H4 (cell line): ENCODE measurements at regions not wholly inside any gene's neighbourhood (a gene's known extent, or its start where the extent isn't known, plus 50 kb on each side); places are given as distances from the start of the nearest gene placed in this dataset.
"Not testable (repeated sequence)": the region's sequence is repeated elsewhere in the genome, so short reads cannot be mapped to it uniquely, and the experiment has no call there.

Experiments
- DNase-seq: peaks from one replicate; pipeline ENCODE4 v3.0.0-alpha.2; 2015; ENCODE audit warnings: low spot score

DNA sequence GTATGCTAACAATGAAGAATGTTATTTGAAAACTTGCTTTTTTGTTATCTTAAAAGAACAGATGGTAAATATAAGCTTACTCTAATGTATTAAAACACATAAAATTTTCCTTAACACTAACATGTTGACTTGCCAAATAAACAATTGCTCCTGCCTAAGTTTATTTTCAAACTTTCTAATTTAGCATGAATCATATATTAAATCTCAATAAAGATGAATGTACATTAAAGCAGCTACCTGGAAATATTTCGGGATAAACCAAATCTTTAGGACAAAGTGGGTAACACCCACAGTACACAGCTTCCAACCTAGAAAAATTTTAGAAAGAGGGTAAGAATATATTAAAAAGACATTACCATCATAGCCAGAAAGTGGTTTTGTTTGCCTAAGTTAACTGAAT, 567.4 kb downstream of the ZEB2 start:
- no peak for DNase-seq

DNA sequence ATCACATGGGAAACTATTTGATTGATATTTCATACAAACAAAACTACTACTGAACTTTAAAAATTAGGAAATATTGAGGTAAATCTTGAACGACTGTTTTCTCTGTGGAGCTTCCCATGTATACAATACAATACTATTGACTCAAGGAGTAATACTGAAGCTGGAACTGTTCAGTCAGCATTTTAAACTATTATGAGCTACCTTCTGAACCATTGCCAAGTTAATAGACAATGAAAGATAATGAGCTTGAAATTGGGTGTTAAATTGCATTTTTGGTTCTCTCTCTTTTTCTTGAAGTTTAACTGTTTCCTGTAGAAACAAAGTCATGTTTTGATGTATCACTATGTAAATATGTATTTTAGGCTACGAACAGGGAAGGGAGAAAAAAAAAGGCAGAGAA, 569.2 kb downstream of the ZEB2 start:
- DNase-seq = no peak

DNA sequence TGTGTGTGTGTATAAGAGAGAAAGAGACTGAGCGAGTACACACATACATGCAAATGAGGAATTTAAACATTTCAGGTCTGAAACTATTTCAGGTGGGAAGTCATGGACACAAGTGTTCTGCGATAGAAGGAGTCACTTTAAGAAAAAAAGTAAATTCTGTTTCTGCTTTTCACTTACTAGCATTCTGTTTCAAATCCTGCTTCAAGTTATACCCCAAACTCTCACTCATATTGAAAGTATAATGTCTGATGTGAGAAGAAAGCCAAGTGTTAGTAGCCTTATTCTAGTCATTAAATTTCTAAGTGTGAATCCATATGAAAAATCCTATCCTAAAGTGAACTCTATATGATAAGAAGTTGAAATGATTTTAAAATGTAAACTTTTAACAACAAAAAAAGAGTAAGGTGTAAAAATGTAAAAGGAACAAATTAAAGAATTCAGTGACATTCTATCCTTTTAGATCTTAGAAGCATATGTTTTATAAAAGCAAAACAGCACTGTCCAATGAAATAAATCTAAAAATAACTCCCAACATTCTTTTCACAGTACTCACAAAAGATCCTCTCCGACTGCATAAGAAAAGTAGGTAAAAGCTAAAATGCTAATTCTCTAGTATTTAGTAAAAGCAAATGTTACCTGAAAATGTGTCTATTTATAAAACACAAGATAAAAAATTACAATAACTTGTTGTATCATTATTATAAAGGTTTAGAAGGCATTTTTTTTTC, 570.6 kb downstream of the ZEB2 start:
- DNase-seq = no peak

DNA sequence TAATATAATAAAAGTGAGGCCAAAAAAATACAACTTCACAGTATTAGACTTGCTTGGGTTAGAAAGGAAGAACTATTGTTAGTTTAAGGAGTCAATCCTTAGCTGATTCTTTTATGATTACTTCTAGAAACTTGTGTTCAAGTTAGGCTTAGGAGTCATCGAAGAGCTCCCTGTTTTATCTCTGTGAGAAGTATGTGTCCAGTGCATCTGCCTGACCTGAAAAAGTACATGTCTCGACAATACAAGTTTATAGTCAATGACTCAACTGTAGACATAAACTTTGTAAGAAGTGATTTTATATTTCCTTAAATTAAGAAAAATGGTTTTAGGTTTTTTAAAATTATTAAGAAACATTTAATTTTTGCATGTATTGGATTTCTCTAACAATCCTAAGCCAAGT, 571.2 kb downstream of the ZEB2 start:
- DNase-seq = no peak

DNA sequence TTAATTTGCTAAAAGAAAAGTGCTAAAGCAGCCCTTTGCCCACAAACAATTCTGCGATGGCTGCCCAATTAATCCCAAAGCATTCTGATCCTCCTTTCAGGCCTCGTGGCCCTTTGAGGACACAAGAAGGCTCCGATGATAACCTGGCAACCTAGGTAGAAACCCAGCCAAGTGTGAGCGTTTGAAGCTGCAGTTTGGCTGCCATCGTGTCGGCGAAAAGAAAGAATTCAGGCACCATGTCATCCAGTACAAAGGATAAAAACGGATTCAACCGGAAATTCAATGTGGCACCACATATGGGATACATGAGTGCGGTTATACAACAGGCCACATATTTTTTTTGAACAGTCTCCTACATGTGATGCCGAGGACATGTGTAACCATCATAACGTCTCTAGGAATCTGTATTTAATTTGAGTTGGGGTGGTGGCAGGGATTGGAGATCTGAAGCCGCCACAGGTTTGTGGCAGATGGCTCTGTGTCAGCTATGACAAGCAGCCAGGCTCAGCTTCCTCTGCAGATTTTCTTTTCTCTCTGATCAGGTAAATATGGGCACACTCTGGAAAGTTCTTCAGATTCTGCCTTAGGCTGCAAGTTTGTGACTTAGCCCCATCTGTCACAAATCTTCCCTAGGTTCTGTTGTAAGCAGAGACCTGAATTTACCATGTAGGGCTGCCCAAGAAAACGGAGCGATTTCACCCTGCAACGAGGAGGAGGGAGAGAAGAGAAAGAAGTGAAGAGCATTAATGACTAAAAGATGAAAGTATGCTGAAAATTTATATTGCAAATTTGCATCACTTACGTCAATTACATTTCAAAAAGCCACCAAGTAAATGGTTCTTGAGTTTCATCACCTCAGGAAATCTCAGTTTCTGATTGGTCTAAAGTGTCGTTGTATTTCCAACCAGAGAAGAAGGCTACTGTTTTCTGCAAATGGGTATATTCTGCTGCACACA, 573.2 kb downstream of the ZEB2 start:
- no peak for DNase-seq

DNA sequence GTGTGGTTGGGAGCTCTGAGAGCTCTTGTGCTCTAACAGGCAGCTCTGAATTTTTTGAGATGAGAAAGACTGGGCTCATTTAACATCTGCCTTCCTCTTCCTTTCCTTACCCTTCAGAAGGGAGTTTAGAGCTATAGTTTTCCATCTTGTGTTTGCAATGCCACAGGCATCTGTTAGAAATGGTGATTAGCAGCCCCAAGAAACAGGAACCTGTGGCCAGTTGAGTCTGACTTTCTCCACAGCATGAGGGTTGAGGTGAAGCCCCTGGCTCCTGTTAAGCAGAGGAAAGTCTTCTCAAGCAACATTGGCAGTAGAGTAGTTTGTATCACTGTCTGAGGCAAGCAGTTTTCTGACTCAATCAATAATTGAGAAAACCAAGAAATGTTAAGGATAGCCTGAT, 577.4 kb downstream of the ZEB2 start:
- DNase-seq = no peak

DNA sequence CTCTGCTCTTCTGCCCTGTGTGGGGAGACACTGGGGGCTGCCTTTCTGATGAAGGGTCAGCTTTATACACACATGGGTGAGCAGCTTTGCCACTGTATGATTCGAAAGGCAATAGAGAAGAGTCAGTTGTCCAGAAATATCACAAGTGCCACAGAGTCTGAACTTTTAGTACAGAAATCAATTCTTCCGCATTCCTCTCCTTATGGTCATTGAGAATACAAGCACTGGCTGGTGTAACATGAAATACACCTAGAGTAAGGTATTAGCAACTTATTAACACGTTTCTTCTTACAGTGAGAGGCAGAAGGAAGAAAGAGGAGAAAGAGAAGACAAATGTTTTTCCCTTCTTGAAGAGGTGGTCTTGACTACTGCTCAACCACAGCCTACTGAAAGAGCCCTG, 579.2 kb downstream of the ZEB2 start:
- no peak for DNase-seq

DNA sequence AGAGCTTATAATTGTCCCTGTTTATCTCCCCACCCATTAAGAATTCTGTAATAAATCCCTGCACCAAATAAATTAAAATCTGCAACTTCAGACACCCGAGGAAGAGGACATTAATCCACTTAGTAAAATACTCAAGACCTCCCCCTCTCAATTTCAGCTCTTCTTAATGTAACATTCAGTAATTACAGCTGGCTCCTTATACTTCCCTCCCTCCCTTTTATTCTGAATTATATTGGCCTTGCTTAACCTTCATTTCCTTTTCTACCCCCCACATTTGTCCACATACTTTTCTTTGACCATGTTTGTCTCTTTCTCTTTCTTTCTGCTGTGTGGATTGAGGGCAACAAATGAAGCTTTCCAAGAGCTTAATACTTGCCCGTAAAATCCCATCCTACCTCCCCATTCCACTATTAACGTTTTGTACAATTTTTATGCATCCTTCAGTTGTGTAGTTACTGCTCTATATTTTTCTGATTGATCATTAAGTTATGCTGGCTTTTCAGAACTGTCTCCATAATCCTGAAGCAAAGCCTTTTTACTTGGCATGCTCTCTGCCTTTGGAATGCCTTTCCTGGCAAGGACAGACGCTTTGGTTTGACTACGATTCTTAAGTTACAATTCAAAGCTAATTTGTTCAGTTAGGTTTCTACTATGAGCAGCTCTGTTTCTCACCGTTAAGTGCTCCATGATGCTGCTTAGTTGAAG, 580.1 kb downstream of the ZEB2 start:
- DNase-seq = no peak

DNA sequence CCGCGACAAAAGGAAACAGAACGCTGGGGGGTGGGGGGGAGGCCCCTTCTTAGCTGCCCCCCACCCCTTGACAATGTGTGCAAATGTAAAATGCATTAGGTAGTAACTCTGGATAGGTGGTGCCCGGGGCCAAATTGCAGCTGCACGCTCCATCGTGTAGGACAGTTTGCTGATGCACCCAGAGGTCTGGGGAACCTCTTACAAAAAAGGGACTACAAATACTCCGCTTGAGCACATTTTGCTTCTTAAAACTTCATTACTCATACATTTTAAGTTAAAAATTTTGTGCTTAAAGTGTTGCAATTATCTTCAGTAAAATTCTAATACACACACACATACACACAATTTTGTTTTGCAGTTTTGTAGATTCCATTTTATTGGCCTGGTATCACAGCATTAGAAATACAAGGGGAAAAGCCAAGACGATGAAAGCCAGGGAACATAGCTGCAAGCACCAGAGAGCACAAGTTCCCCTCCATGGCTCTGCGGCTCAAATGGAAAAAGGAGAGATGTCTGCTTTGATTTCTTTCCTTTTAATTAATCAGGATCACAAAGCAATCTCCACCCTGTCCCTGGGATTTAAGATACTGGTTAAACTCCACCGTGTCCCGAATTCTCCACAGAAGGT, 582.1 kb downstream of the ZEB2 start:
- DNase-seq = no peak

DNA sequence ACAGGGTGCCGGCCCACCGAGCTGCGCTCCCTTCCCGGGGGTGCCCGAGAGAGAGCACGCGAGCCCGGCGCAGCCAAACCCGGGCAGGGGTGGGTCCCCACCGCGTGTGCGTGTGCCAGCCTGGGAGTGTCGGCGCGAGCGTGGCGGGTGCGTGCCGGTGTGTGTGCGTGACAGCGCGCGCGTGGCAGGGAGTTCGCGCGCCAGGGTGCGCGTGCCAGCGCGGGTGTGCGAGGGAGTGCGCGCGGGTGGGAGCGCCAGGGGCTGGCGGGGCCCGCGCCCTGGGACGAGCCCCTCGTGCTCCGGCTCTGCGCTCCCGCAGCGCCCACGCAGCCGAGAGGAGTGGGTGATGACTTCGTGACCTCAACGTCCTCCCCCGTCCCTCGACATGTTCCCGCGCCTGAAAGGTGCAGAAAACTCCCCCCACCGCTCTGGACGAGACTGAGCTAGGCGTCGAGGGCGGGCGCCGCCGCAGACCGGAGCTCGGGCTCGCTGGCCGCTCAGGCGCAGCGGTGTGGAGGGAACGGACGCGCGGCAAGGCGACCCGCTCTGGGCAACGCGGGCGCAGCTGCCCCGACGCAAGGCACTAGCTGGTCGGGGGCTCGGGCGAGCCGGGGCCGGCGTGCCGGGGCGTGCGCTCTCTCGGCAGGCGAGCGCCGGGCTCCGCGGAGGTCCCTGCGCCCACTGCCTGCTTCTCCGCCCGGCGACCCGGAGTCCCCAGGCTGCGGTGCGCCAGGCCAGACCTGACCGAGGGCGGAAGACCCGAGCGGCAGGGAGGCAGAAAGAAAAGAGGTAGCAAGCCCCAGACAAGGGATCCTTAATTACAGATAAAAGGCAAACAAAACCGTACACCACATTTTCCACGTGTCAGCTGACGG, 582.8 kb downstream of the ZEB2 start:
- DNase-seq = no peak

DNA sequence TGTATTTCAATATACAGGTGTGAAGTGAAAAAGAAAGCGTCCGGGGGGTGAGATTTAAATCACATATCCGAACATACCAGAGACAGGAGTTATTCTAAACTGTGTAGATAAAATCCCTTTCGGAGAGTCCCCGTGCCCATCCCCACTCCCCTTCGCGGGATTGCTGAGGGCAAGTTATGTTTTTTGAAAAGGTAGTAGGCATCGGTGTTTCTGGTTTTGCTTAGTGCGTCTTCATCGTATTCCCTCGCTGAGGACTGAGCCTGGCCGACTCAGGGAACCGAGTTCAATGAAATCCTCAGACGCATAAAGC, 583.4 kb downstream of the ZEB2 start:
- DNase-seq = no peak

DNA sequence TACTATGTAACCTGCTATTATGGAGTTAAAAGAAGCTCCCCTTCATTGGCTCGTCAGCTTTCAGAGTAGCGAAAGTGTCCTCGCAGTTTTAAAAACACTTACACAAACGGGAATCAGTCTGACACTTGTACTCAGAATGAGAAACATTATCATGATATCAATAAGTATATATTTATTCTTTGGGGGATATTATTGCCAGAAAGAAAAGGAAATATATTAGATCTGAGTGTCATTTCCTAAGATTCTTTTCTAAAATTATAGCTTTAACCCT, 584.5 kb downstream of the ZEB2 start:
- DNase-seq = no peak

DNA sequence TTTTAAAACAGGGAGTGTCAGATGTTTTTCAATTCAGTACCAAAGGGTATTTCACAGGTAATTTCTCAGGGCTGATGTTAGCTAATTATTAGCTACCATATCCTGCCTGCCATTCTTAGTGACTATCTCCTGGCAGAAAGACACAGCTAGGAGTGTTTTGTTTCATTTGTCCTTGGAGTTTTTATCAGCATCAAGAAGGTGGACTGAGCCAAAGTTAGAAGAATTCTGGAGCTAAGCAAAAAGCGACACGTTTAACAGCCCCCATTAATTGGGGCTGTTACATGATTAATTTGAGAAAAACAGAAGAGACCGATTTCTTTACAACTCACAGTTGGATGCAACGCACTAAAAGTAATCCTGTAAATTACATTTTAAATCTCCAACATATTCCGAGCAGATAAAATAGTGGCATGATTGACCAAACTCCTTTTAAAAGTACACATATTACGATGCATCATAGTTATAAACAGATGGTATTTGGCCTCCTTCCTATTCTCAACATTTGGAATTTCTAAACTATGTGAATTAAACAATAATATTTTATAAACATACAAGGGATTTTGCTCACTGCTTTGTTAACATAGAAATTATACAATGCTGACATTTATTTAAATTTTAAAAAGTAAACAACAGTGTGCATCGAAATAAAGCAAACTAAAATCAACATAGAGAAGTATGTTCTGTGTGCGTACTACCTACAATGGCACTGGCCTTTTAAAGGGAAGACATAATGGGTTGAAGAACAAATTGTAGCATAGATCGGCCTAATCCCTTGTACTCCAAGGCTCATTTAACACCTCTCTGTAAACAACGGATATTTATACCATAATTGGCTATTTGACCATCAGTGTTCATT, 585.1 kb downstream of the ZEB2 start:
- DNase-seq = no peak

DNA sequence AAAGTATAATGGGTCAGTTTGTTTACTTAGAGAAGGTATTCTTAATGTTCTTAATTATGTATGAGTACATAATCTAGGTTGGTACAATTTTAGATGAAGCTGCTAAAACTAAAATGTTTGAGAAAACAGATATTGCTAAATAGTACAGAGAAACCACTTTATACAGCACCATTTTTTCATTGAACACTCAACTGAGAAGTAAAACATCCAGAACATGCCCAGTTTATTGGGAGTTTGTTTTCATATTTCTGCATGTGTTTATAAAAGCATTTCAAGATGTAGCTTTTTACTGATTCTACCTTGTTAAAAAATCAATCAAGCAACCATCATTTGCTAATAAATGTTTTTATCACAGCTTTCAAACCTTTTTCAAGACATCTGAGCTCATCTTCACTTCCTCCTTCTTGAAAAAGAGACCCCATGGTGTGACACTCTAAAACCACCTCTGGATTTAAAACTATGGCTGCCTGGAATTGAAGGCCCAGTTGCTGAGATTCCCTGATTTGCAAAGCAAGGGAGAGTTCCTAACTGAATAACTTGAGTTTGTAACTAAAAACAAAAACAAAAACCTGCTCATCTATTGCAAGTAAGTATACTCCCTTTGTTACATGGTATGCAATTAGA, 585.9 kb downstream of the ZEB2 start:
- DNase-seq = no peak

DNA sequence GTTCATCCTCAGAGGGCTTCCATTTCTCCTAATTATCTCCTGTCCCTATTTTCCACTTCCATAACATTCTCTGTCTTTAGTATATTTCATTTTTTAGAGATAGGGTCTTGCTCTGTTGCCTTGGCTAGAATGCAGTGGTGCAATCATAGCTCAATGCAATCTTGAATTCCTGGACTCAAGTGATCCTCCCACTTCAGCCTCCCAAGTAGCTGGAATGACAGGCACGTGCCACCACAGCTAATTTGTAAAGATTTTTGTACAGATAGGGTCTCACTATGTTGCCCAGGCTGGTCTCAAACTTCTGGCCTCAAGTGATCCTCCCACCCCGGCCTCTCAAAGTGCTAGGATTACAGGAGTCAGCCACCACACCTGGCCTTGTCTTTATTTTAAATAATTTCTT, 589.0 kb downstream of the ZEB2 start:
- no peak for DNase-seq

DNA sequence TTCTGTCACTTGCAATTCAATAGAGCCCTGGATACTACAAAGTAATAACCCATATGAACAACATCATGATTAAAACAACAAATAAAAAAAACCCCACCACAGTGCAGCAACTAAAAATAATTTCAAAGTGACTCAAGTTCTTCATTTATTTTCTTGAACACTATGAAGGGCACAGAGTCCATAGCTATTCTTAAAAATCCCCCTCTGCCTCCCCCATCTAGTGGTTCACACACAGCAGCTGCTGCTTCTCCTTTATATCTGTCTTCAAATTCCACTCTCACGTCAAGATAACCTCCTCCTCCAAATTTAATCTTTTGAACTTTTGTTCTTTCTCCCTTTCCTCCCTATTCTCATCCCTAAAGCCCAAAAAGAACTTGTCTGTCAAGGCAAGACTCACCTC, 591.3 kb downstream of the ZEB2 start:
- DNase-seq = no peak

DNA sequence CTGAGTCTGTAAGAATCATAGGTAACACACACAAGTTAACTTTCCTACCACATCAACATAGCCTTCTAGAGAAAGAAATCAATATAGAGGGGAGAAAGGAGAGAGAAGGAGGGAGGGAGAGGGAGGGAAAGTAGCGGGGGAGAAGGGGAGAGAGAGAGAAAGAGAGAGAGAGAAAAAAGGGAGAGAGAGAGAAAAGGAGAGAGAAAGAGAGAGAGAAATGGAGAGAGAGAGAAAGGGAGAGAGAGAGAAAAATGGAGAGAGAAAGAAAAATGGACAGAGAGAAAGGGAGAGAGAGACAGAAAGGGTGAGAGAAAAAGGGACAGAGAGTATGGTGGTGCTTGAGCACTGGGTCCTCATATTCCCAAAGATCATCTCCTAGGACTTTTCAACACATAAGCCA, 591.7 kb downstream of the ZEB2 start:
- DNase-seq = no peak

DNA sequence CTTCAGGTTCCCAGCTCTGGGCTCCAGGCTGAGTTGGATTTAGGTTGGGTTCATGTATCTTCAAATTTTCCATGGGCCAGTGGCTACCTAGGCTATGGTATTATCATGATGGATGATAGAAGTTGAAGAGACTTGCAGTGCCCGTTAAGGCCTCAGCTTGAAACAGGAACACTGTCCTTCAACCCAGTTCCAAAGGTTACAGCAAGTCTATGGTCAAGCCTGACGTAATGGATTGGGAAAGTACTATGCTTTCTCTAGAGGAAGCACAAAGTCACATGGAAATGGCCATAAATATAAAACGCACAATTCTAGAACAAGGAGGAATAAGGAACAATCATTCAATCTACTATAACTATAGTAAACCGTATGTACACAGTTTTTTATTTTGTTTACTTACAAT, 593.2 kb downstream of the ZEB2 start:
- DNase-seq = no peak

DNA sequence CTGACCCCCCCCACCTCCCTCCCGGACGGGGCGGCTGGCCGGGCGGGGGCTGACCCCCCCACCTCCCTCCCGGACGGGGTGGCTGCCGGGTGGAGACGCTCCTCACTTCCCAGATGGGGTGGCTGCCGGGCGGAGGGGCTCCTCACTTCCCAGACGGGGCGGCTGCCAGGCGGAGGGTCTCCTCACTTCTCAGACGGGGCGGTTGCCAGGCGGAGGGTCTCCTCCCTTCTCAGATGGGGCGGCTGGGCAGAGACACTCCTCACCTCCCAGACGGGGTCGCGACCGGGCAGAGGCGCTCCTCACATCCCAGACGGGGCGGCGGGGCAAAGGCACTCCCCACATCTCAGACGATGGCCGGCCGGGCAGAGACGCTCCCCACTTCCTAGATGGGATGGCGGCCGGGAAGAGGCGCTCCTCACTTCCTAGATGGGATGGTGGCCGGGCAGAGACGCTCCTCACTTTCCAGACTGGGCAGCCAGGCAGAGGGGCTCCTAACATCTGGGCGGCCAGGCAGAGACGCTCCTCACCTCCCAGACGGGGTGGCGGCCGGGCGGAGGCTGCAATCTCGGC, 597.6 kb downstream of the ZEB2 start:
- not testable (repeated sequence) for DNase-seq

DNA sequence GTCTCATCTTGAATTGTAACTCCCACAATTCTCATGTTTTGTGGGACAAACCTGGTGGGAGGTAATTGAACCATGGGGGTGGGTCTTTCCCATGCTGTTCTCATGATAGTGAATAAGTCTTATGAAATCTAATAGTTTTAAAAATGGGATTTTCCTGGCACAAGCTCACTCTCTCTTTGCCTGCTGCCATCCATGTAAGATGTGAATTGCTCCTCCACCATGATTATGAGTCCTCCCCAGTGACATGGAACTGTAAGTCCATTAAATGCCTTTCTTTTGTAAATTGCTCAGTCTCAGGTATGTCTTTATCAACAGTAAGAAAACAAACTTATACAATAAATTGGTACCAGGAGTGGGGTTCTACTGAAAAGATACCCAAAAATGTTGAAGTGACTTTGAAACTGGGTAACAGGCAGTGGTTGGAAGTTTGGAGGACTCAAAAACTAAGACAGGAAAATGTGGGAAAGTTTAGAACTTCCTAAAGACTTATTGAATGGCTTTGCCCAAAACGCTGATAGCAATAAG, 601.4 kb downstream of the ZEB2 start:
- no peak for DNase-seq
